K562 (cell line): ENCODE measurements at regions not wholly inside any gene's neighbourhood (a gene's known extent, or its start where the extent isn't known, plus 50 kb on each side); places are given as distances from the start of the nearest gene placed in this dataset.

Source experiments
- ATAC-seq: fragments of 200-7000 bp; cut with Tn5 transposase; 3 replicates; pipeline ENCODE4 v1.9.1; 2020; ENCODE audit warnings: moderate library complexity
- BruUV-seq: library from RNA; stranded (reverse); fragments of 400-500 nt; replicated peaks from 2 replicates; lab custom pipeline; 2021; lab: Mats Ljungman, UMichigan
- CTCF ChIA-PET: fragments of 300-600 bp; formaldehyde crosslinking; extraction: SDS; loops from one replicate; lab custom pipeline; 2021; ENCODE audit warnings: low intra/inter-chr PET ratio; lab: Yijun Ruan, JAX
- POLR2A ChIA-PET: fragments of 300-600, 350-650 bp; sonication (Branson Sonifier 250); formaldehyde crosslinking; extraction: SDS; loops from one replicate; lab custom pipeline; 2021; ENCODE audit warnings: antibody characterized with exemption, inconsistent platforms; lab: Yijun Ruan, JAX
- DNase-seq, 4 experiments: peaks; one replicate each; pipeline versions ENCODE4 v3.0.0 to v3.0.0-alpha.2; 2011 to 2018; ENCODE audit warnings: low spot score in 3 of 4, mixed read lengths in 3 of 4; ENCODE audit errors: extremely low read depth in 1 of 4
- FAIRE-seq: peaks from 2 replicates; lab custom pipeline; 2011; peaks lifted over from hg19 to GRCh38; lab: Jason Lieb, UNC
- H2AFZ ChIP-seq: 2 replicates; pipeline ENCODE4 v1.6.0; 2011; ENCODE audit warnings: low read depth, low read length, control low read depth, inconsistent platforms
- H3K27ac ChIP-seq: fragments of 200-600 bp; 3 replicates; pipeline ENCODE4 v1.8.0; 2011; ENCODE audit warnings: low read depth, mild to moderate bottlenecking, control low read depth, inconsistent platforms, low read length, moderate library complexity, mixed read lengths; ENCODE audit errors: extremely low read depth
- H3K27me3 ChIP-seq, 2 experiments: fragments of 300-600 bp in 1 of 2; 2 replicates in 1 of 2; 3 replicates in 1 of 2; pipeline versions ENCODE4 v1.6.0 to v1.8.0; 2011; ENCODE audit warnings: inconsistent platforms in 2 of 2, low read length in 2 of 2, mild to moderate bottlenecking in 1 of 2, mixed read lengths in 1 of 2, moderate library complexity in 1 of 2; ENCODE audit not compliant: control insufficient read depth in 2 of 2, insufficient read depth in 2 of 2
- H3K36me3 ChIP-seq: fragments of 300-600 bp; 3 replicates; pipeline ENCODE4 v1.8.0; 2011; ENCODE audit warnings: mild to moderate bottlenecking, low read length, inconsistent platforms; ENCODE audit not compliant: control insufficient read depth, insufficient read depth
- H3K4me1 ChIP-seq, 2 experiments: fragments of 200-600 bp in 1 of 2; replicated peaks in 1 of 2; 2 replicates in 1 of 2; 3 replicates in 1 of 2; pipeline versions ENCODE4 v1.5.1 to v1.8.0; 2011; ENCODE audit warnings: inconsistent platforms in 2 of 2, low read length in 2 of 2, mild to moderate bottlenecking in 1 of 2, mixed read lengths in 1 of 2, moderate library complexity in 1 of 2; ENCODE audit not compliant: control insufficient read depth in 2 of 2, insufficient read depth in 2 of 2
- H3K4me2 ChIP-seq: 2 replicates; pipeline ENCODE4 v1.6.1; 2011; ENCODE audit warnings: low read length, control low read depth, inconsistent platforms, mixed read lengths; ENCODE audit not compliant: insufficient read depth
- H3K4me3 ChIP-seq: fragments of 200-600 bp; sonication (generic), shearing (Covaris generic); 2 replicates; pipeline ENCODE4 v1.5.1; 2016; ENCODE audit warnings: control low read depth, inconsistent platforms
- H3K79me2 ChIP-seq: fragments of 200-600 bp; 3 replicates; pipeline ENCODE4 v1.8.0; 2011; ENCODE audit warnings: low read length, inconsistent platforms; ENCODE audit not compliant: control insufficient read depth, insufficient read depth
- H3K9ac ChIP-seq, 2 experiments: 2 replicates each; pipeline versions ENCODE4 v1.6.0 to v1.6.1; 2011; ENCODE audit warnings: low read depth in 2 of 2, low read length in 2 of 2, control low read depth in 1 of 2, inconsistent platforms in 1 of 2, mild to moderate bottlenecking in 1 of 2, mixed read lengths in 1 of 2; ENCODE audit not compliant: insufficient read depth in 1 of 2
- H3K9me1 ChIP-seq: one replicate; pipeline ENCODE4 v1.6.0; 2011; ENCODE audit warnings: inconsistent platforms, mild to moderate bottlenecking, low read length, moderate library complexity; ENCODE audit not compliant: control insufficient read depth, insufficient read depth
- H3K9me3 ChIP-seq: replicated peaks from 2 replicates; pipeline ENCODE4 v1.5.1; 2011; ENCODE audit warnings: low read depth, low read length, inconsistent platforms; ENCODE audit not compliant: control insufficient read depth, insufficient read depth
- H4K20me1 ChIP-seq: replicated peaks from 2 replicates; pipeline ENCODE4 v1.6.1; 2011; ENCODE audit warnings: low read length, inconsistent platforms, mixed read lengths; ENCODE audit not compliant: control insufficient read depth, insufficient read depth
- CBX2 ChIP-seq: fragments of 200-600 bp; sonication (generic); IDR thresholded peaks from one replicate; pipeline ENCODE4 v1.6.1; 2012; ENCODE audit warnings: mild to moderate bottlenecking, low read length, inconsistent platforms; ENCODE audit not compliant: insufficient read depth, poor library complexity, severe bottlenecking
- CCNT2 ChIP-seq: IDR thresholded peaks from 2 replicates; pipeline ENCODE4 v1.6.1; 2011; ENCODE audit warnings: borderline replicate concordance, low read depth, mild to moderate bottlenecking, moderate library complexity, mixed read lengths, low read length; ENCODE audit not compliant: insufficient read length; ENCODE audit errors: extremely low read depth
- HIVEP1 ChIP-seq: fragments of 250-450 bp; sonication (Bioruptor Pico); IDR thresholded peaks from 2 replicates; pipeline ENCODE4 v1.4.0; 2020; ENCODE audit warnings: mild to moderate bottlenecking
- KAT8 ChIP-seq: fragments of 450-650 bp; IDR thresholded peaks from 2 replicates; pipeline ENCODE4 v1.6.1; 2016; ENCODE audit warnings: low read depth, mild to moderate bottlenecking
- POU5F1 ChIP-seq: fragments of 150-350 bp; IDR thresholded peaks from 2 replicates; pipeline ENCODE4 v1.6.1; 2014; ENCODE audit warnings: borderline replicate concordance, low read length, low read depth, mild to moderate bottlenecking; ENCODE audit not compliant: partially characterized antibody
- ZBED1 ChIP-seq: IDR thresholded peaks from 2 replicates; pipeline ENCODE4 v1.6.1; 2014
- WGBS: fragments of 100-300 bp; shearing (Covaris generic); methylation state at CpG from one replicate; pipeline ENCODE4 v1.1.6; 2016; ENCODE audit warnings: low coverage, mixed read lengths; ENCODE audit not compliant: insufficient coverage; ENCODE audit errors: missing lambda C conversion rate; 5-methylcytosine and 5-hydroxymethylcytosine counted together
- in situ Hi-C: fragments of 300-500 bp; cut with MboI; formaldehyde crosslinking; loops from 4 replicates; pipeline ENCODE4 v1.15.0; 2018; ENCODE audit warnings: inconsistent platforms, mixed read lengths
- intact Hi-C: fragments of 100-400 bp; cut with micrococcal nuclease; formaldehyde crosslinking; loops from 2 replicates; pipeline ENCODE4 v1.14.2; 2022

DNA sequence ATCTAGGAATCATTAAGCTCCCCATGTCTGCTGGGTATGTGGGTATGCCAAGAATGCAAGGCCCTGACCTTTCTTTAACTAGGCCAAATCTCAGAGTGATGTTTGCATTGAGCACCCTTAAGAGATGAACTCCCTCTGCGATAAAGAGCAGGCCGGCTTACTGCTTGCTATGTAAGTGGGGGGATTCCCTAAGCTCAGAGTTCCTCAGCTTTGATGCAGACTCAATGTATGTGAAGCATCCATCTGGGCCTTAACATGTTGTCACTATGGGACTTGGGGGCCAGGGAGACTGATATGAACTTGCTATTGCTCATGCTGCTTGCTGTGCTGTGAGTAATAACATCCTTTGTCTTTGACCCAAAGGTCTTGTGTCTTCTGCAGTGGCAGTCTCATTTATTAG, 149.7 kb downstream of the C12orf75 start:
- Histone ChIP-seq H3K9me3 (no peaks in the 10 kb centered on the region), H3K79me2 (no peaks in the 10 kb centered on the region), H3K4me3 (no peak overlapping the region), H3K27ac (no peak overlapping the region), H2AFZ (no peak overlapping the region), H3K9ac (no peak overlapping the region), H4K20me1 (no peaks in the 10 kb centered on the region; the same call in 1 of the 2 replicates), H3K4me1 (no peaks in the 10 kb centered on the region), H3K4me2 (no peak overlapping the region), H3K36me3 (no peaks in the 10 kb centered on the region), H3K27me3 (no peaks in the 10 kb centered on the region; a peak in 1 of 5 replicates), H3K9me1 (no peaks in the 10 kb centered on the region)
- ATAC-seq (no peak), DNase-seq (no peak), FAIRE-seq (no peak)
- WGBS: 0% methylated on average over 2 of the region's 2 CpGs
- BruUV-seq: no TSS peak
- POLR2A ChIA-PET: no interaction called here
- intact Hi-C loops (no loop called here), in situ Hi-C loops (no loop called here)
- CTCF ChIA-PET: no interaction called here
- TF ChIP-seq ZBED1: no peak
- no peak for TF ChIP-seq CBX2
- TF ChIP-seq HIVEP1: no peak
- TF ChIP-seq CCNT2: no peak
- no peak for TF ChIP-seq KAT8
- no peak for TF ChIP-seq POU5F1
